ENCODE measurements at regions not wholly inside any gene's neighbourhood (a gene's known extent, or its start where the extent isn't known, plus 50 kb on each side); places are given as distances from the start of the nearest gene placed in this dataset.

- Mint-ChIP-seq H3K4me3 (ENCODE audit: unreplicated experiment) (no peak overlapping the region), H3K27me3 (ENCODE audit: unreplicated experiment) (peaks cover 7% of the 10 kb centered on the region), H3K4me1 (ENCODE audit: unreplicated experiment) (no peaks in the 10 kb centered on the region), H3K27ac (ENCODE audit: unreplicated experiment) (no peak overlapping the region), H3K9me3 (ENCODE audit: unreplicated experiment) (no peaks in the 10 kb centered on the region), H3K36me3 (ENCODE audit: low read depth, unreplicated experiment) (no peaks in the 10 kb centered on the region)
- no peak for DNase-seq (ENCODE audit: low spot score)
- no peak for TF ChIP-seq CTCF (IDR thresholded peaks at IDR 0.05; ENCODE audit: unreplicated experiment)
These were observed 68.9 kb downstream of the C5orf15 start for GRCh38 chr5:133899506-133899905.

- Mint-ChIP-seq H3K4me3 (ENCODE audit: unreplicated experiment) (no peak overlapping the region), H3K27ac (ENCODE audit: unreplicated experiment) (no peak overlapping the region), H3K27me3 (ENCODE audit: unreplicated experiment) (peaks cover 2% of the 10 kb centered on the region), H3K4me1 (ENCODE audit: unreplicated experiment) (no peaks in the 10 kb centered on the region), H3K9me3 (ENCODE audit: unreplicated experiment) (no peaks in the 10 kb centered on the region), H3K36me3 (ENCODE audit: low read depth, unreplicated experiment) (no peaks in the 10 kb centered on the region)
- TF ChIP-seq CTCF (IDR thresholded peaks at IDR 0.05; ENCODE audit: unreplicated experiment) = no peak
- DNase-seq (ENCODE audit: low spot score) = no peak
These were observed 70.0 kb downstream of the C5orf15 start for GRCh38 chr5:133898440-133898839.

GRCh38 chr5:133897431-133897830 is 71.0 kb downstream of the C5orf15 start:
- Mint-ChIP-seq H3K4me3 (ENCODE audit: unreplicated experiment) (no peak overlapping the region), H3K36me3 (ENCODE audit: low read depth, unreplicated experiment) (no peaks in the 10 kb centered on the region), H3K4me1 (ENCODE audit: unreplicated experiment) (no peaks in the 10 kb centered on the region), H3K9me3 (ENCODE audit: unreplicated experiment) (no peaks in the 10 kb centered on the region), H3K27ac (ENCODE audit: unreplicated experiment) (no peak overlapping the region), H3K27me3 (ENCODE audit: unreplicated experiment) (peaks cover 2% of the 10 kb centered on the region)
- no peak for DNase-seq (ENCODE audit: low spot score)
- no peak for TF ChIP-seq CTCF (IDR thresholded peaks at IDR 0.05; ENCODE audit: unreplicated experiment)

GRCh38 chr5:133896873-133897272 is 71.6 kb downstream of the C5orf15 start:
- Mint-ChIP-seq H3K27ac (ENCODE audit: unreplicated experiment) (no peak overlapping the region), H3K27me3 (ENCODE audit: unreplicated experiment) (peaks cover 2% of the 10 kb centered on the region), H3K4me1 (ENCODE audit: unreplicated experiment) (no peaks in the 10 kb centered on the region), H3K9me3 (ENCODE audit: unreplicated experiment) (no peaks in the 10 kb centered on the region), H3K36me3 (ENCODE audit: low read depth, unreplicated experiment) (no peaks in the 10 kb centered on the region), H3K4me3 (ENCODE audit: unreplicated experiment) (no peak overlapping the region)
- no peak for TF ChIP-seq CTCF (IDR thresholded peaks at IDR 0.05; ENCODE audit: unreplicated experiment)
- DNase-seq (ENCODE audit: low spot score) = no peak

- no peak overlapping the region for H3K27ac Mint-ChIP-seq (ENCODE audit: unreplicated experiment)
These were observed 72.2 kb downstream of the C5orf15 start for GRCh38 chr5:133895979-133896845.

More at GRCh38 chr5:133895979-133896845, 72.2 kb downstream of the C5orf15 start:
- no peak for DNase-seq (ENCODE audit: low spot score)
- Mint-ChIP-seq H3K4me3 (ENCODE audit: unreplicated experiment) (no peak overlapping the region), H3K9me3 (ENCODE audit: unreplicated experiment) (no peaks in the 10 kb centered on the region), H3K27me3 (ENCODE audit: unreplicated experiment) (peaks cover 2% of the 10 kb centered on the region), H3K4me1 (ENCODE audit: unreplicated experiment) (no peaks in the 10 kb centered on the region), H3K36me3 (ENCODE audit: low read depth, unreplicated experiment) (no peaks in the 10 kb centered on the region)
- no peak for TF ChIP-seq CTCF (IDR thresholded peaks at IDR 0.05; ENCODE audit: unreplicated experiment)
